WTC11 (cell line): ENCODE measurements at regions not wholly inside any gene's neighbourhood (a gene's known extent, or its start where the extent isn't known, plus 50 kb on each side); places are given as distances from the start of the nearest gene placed in this dataset.

Source experiments
- ATAC-seq: fragments of 200-7000 bp; cut with Tn5 transposase; 2 replicates; pipeline ENCODE4 v1.10.0; 2021; ENCODE audit warnings: mild to moderate bottlenecking, moderate library complexity
- CTCF ChIA-PET: fragments of 300-600 bp; sonication (Branson Sonifier 250); formaldehyde crosslinking; loops from one replicate; lab custom pipeline; 2021; ENCODE audit warnings: antibody characterized with exemption; lab: Charles Lee
- POLR2A ChIA-PET: fragments of 350-600 bp; sonication (Branson Sonifier 250); formaldehyde crosslinking; loops from one replicate; lab custom pipeline; 2021; ENCODE audit warnings: antibody characterized with exemption; lab: Charles Lee
- DNase-seq: peaks from one replicate; pipeline ENCODE4 v3.0.0; 2021; ENCODE audit warnings: low spot score
- H3K27ac Mint-ChIP-seq: 2 replicates; pipeline ENCODE4 v1.8.0; 2021; ENCODE audit warnings: mixed read lengths
- H3K27me3 Mint-ChIP-seq: 2 replicates; pipeline ENCODE4 v1.8.0; 2021; ENCODE audit warnings: low read depth, mild to moderate bottlenecking, moderate library complexity, mixed read lengths
- H3K36me3 Mint-ChIP-seq: 2 replicates; pipeline ENCODE4 v1.8.0; 2021; ENCODE audit warnings: mixed read lengths
- H3K4me1 Mint-ChIP-seq: 2 replicates; pipeline ENCODE4 v1.8.0; 2022; ENCODE audit warnings: mixed read lengths
- H3K4me3 Mint-ChIP-seq: 2 replicates; pipeline ENCODE4 v1.8.0; 2021; ENCODE audit warnings: mild to moderate bottlenecking, moderate library complexity, mixed read lengths
- H3K9me3 Mint-ChIP-seq: 2 replicates; pipeline ENCODE4 v1.8.0; 2021; ENCODE audit warnings: mixed read lengths
- CBFB ChIP-seq: sonication (generic); formaldehyde crosslinking; IDR thresholded peaks from 2 replicates; pipeline ENCODE4 v1.8.1; 2022; ENCODE audit warnings: mild to moderate bottlenecking, low read depth, missing genetic modification reagents
- CREM ChIP-seq: sonication (generic); formaldehyde crosslinking; IDR thresholded peaks from 2 replicates; pipeline ENCODE4 v1.8.1; 2022; ENCODE audit warnings: mild to moderate bottlenecking, missing genetic modification reagents, moderate library complexity
- GTF2I ChIP-seq: fragments of 250-450 bp; sonication (Bioruptor Pico); conservative IDR thresholded peaks from 2 replicates; pipeline ENCODE4 v1.4.0; 2021; ENCODE audit warnings: mild to moderate bottlenecking
- KAT7 ChIP-seq: sonication (generic); formaldehyde crosslinking; IDR thresholded peaks from 2 replicates; pipeline ENCODE4 v1.8.1; 2023; ENCODE audit warnings: missing genetic modification reagents, mild to moderate bottlenecking, borderline replicate concordance
- MYBL2 ChIP-seq: sonication (generic); formaldehyde crosslinking; IDR thresholded peaks from 2 replicates; pipeline ENCODE4 v1.8.1; 2023; ENCODE audit warnings: mild to moderate bottlenecking, moderate library complexity, missing genetic modification reagents
- NFATC4 ChIP-seq: fragments of 250-450 bp; sonication (Bioruptor Pico); IDR thresholded peaks from 2 replicates; pipeline ENCODE4 v1.9.0; 2021; ENCODE audit warnings: mild to moderate bottlenecking
- NR2C2 ChIP-seq: sonication (generic); formaldehyde crosslinking; IDR thresholded peaks from 2 replicates; pipeline ENCODE4 v1.8.0; 2022; ENCODE audit warnings: mild to moderate bottlenecking, missing genetic modification reagents
- PRRX2 ChIP-seq: fragments of 250-450 bp; sonication (Bioruptor Pico); IDR thresholded peaks from 2 replicates; pipeline ENCODE4 v1.8.0; 2021; ENCODE audit warnings: mild to moderate bottlenecking
- RORB ChIP-seq: fragments of 250-450 bp; sonication (Bioruptor Pico); IDR thresholded peaks from 2 replicates; pipeline ENCODE4 v1.9.0; 2021; ENCODE audit warnings: mild to moderate bottlenecking
- TEAD1 ChIP-seq: sonication (generic); formaldehyde crosslinking; IDR thresholded peaks from 2 replicates; pipeline ENCODE4 v1.8.0; 2022; ENCODE audit warnings: mild to moderate bottlenecking, missing genetic modification reagents
- ZNF396 ChIP-seq: fragments of 250-450 bp; sonication (Bioruptor Pico); IDR thresholded peaks from 2 replicates; pipeline ENCODE4 v1.8.0; 2021; ENCODE audit warnings: mild to moderate bottlenecking, moderate library complexity, borderline replicate concordance
- TF ChIP-seq, protein P1 (sequence below): sonication (generic); formaldehyde crosslinking; IDR thresholded peaks from 2 replicates; pipeline ENCODE4 v1.8.0; 2022; ENCODE audit warnings: mild to moderate bottlenecking, missing genetic modification reagents
- TF ChIP-seq, protein P2 (sequence below): sonication (generic); formaldehyde crosslinking; conservative IDR thresholded peaks from 2 replicates; pipeline ENCODE4 v1.8.1; 2023; ENCODE audit warnings: mild to moderate bottlenecking, low read depth, missing genetic modification reagents, moderate library complexity
- TF ChIP-seq, protein P3 (sequence below): sonication (generic); formaldehyde crosslinking; IDR thresholded peaks from 2 replicates; pipeline ENCODE4 v1.8.1; 2022; ENCODE audit warnings: missing genetic modification reagents, borderline replicate concordance
- TF ChIP-seq, protein P4 (sequence below): fragments of 250-450 bp; sonication (Bioruptor Pico); IDR thresholded peaks from 2 replicates; pipeline ENCODE4 v2.1.2; 2022; ENCODE audit warnings: mild to moderate bottlenecking, moderate library complexity
- TF ChIP-seq, protein P5 (sequence below): sonication (generic); formaldehyde crosslinking; IDR thresholded peaks from 2 replicates; pipeline ENCODE4 v1.8.0; 2023; ENCODE audit warnings: mild to moderate bottlenecking, missing genetic modification reagents

DNA sequence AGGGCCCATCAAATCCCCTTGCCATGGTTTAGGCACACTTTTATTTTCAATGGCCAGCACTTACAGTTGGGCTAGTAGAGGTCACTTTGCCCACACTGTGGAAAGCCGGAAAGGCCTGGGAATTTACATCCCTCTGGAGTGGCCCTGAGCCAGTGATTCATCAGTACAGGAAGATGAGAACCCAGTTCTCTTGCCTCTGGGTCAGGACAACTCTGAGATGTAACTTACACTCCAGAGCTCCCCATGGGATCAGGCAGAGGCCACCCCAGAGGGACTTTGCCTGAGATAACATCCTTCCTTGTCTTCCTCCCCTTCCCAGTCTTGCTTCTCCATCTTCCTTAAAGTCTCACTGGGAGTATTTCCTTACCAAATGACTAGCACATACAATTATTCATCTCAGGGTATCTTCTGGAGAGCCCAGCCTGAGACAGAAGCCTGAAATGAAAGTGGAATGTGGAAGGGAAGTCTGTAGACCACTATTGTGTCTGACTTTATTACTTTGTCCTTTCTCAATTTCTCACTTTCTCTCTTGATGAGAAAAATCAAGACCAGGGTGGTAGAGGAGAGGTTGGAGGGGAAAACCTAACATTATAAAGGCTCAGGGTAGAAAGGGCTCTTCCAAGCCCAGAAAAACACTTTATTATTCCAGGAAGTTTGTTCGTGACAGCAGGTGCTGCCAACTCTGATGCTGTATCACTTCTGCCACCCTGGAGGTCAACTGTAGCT lies 220.8 kb downstream of the ZNF621 start (continued):
- TF ChIP-seq, protein P1, sequence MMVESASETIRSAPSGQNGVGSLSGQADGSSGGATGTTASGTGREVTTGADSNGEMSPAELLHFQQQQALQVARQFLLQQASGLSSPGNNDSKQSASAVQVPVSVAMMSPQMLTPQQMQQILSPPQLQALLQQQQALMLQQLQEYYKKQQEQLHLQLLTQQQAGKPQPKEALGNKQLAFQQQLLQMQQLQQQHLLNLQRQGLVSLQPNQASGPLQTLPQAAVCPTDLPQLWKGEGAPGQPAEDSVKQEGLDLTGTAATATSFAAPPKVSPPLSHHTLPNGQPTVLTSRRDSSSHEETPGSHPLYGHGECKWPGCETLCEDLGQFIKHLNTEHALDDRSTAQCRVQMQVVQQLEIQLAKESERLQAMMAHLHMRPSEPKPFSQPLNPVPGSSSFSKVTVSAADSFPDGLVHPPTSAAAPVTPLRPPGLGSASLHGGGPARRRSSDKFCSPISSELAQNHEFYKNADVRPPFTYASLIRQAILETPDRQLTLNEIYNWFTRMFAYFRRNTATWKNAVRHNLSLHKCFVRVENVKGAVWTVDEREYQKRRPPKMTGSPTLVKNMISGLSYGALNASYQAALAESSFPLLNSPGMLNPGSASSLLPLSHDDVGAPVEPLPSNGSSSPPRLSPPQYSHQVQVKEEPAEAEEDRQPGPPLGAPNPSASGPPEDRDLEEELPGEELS (CRISPR knock-in tag): no peak
- TF ChIP-seq GTF2I (CRISPR knock-in tag): no peak
- TF ChIP-seq, all 79 proteins: peak for 0

DNA sequence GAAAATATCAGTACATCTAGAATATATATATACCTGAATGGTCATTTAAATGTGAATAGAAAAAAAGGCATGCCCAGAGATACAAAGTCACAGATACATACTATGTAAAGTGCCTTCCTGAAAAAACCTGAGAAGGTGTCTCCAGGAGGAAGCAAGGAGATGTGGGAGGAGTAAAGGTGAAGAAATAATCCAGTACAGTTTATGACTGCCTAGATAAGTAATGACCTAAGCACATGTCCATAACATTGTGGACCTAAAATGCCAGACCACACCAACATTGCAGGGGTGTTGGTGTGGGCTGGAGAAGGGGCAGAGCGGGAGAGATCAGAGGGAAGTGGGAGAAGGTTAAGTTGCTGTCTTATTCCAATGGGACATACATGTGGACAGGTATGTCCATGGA lies 226.9 kb downstream of the ZNF621 start:
- Mint-ChIP-seq H3K4me1 (peaks cover 2% of the 10 kb centered on the region; the same call in 1 of the 2 replicates), H3K4me3 (no peak overlapping the region), H3K36me3 (no peaks in the 10 kb centered on the region), H3K9me3 (peaks cover 9% of the 10 kb centered on the region), H3K27me3 (no peaks in the 10 kb centered on the region; the same call in 1 of the 2 replicates), H3K27ac (no peak overlapping the region)
- no peak for TF ChIP-seq NR2C2 (CRISPR knock-in tag)
- TF ChIP-seq KAT7: no peak
- TF ChIP-seq, protein P2, sequence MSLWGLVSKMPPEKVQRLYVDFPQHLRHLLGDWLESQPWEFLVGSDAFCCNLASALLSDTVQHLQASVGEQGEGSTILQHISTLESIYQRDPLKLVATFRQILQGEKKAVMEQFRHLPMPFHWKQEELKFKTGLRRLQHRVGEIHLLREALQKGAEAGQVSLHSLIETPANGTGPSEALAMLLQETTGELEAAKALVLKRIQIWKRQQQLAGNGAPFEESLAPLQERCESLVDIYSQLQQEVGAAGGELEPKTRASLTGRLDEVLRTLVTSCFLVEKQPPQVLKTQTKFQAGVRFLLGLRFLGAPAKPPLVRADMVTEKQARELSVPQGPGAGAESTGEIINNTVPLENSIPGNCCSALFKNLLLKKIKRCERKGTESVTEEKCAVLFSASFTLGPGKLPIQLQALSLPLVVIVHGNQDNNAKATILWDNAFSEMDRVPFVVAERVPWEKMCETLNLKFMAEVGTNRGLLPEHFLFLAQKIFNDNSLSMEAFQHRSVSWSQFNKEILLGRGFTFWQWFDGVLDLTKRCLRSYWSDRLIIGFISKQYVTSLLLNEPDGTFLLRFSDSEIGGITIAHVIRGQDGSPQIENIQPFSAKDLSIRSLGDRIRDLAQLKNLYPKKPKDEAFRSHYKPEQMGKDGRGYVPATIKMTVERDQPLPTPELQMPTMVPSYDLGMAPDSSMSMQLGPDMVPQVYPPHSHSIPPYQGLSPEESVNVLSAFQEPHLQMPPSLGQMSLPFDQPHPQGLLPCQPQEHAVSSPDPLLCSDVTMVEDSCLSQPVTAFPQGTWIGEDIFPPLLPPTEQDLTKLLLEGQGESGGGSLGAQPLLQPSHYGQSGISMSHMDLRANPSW (CRISPR knock-in tag): no peak
- no peak for TF ChIP-seq MYBL2 (CRISPR knock-in tag)
- TF ChIP-seq, protein P3, sequence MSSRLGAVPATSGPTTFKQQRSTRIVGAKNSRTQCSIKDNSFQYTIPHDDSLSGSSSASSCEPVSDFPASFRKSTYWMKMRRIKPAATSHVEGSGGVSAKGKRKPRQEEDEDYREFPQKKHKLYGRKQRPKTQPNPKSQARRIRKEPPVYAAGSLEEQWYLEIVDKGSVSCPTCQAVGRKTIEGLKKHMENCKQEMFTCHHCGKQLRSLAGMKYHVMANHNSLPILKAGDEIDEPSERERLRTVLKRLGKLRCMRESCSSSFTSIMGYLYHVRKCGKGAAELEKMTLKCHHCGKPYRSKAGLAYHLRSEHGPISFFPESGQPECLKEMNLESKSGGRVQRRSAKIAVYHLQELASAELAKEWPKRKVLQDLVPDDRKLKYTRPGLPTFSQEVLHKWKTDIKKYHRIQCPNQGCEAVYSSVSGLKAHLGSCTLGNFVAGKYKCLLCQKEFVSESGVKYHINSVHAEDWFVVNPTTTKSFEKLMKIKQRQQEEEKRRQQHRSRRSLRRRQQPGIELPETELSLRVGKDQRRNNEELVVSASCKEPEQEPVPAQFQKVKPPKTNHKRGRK (CRISPR knock-in tag): no peak
- TF ChIP-seq, protein P4, sequence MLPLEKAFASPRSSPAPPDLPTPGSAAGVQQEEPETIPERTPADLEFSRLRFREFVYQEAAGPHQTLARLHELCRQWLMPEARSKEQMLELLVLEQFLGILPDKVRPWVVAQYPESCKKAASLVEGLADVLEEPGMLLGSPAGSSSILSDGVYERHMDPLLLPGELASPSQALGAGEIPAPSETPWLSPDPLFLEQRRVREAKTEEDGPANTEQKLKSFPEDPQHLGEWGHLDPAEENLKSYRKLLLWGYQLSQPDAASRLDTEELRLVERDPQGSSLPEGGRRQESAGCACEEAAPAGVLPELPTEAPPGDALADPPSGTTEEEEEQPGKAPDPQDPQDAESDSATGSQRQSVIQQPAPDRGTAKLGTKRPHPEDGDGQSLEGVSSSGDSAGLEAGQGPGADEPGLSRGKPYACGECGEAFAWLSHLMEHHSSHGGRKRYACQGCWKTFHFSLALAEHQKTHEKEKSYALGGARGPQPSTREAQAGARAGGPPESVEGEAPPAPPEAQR: no peak
- TF ChIP-seq PRRX2 (CRISPR knock-in tag): no peak
- no peak for TF ChIP-seq NFATC4 (CRISPR knock-in tag)
- no peak for TF ChIP-seq CREM (CRISPR knock-in tag)
- no peak for TF ChIP-seq RORB
- TF ChIP-seq CBFB (CRISPR knock-in tag): no peak
- TF ChIP-seq TEAD1 (CRISPR knock-in tag): no peak
- TF ChIP-seq, protein P5, sequence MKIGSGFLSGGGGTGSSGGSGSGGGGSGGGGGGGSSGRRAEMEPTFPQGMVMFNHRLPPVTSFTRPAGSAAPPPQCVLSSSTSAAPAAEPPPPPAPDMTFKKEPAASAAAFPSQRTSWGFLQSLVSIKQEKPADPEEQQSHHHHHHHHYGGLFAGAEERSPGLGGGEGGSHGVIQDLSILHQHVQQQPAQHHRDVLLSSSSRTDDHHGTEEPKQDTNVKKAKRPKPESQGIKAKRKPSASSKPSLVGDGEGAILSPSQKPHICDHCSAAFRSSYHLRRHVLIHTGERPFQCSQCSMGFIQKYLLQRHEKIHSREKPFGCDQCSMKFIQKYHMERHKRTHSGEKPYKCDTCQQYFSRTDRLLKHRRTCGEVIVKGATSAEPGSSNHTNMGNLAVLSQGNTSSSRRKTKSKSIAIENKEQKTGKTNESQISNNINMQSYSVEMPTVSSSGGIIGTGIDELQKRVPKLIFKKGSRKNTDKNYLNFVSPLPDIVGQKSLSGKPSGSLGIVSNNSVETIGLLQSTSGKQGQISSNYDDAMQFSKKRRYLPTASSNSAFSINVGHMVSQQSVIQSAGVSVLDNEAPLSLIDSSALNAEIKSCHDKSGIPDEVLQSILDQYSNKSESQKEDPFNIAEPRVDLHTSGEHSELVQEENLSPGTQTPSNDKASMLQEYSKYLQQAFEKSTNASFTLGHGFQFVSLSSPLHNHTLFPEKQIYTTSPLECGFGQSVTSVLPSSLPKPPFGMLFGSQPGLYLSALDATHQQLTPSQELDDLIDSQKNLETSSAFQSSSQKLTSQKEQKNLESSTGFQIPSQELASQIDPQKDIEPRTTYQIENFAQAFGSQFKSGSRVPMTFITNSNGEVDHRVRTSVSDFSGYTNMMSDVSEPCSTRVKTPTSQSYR: no peak
- no peak for TF ChIP-seq ZNF396
- no peak for DNase-seq
- ATAC-seq: no peak
- ChIA-PET CTCF (no interaction called here), POLR2A (no interaction called here)
